Stimulated activated CD8-positive, alpha-beta memory T cell treated with anti-CD3 and anti-CD28 coated beads, Interleukin-12 subunit alpha, Interleukin-12 subunit beta, amount 100 ng/mL, for 4 hours (primary cell): ENCODE measurements at regions not wholly inside any gene's neighbourhood (a gene's known extent, or its start where the extent isn't known, plus 50 kb on each side); places are given as distances from the start of the nearest gene placed in this dataset.
"Not testable (repeated sequence)": the region's sequence is repeated elsewhere in the genome, so short reads cannot be mapped to it uniquely, and the experiment has no call there.

Experiments used
- DNase-seq: peaks from one replicate; pipeline ENCODE4 v3.0.0-alpha.2; 2020; ENCODE audit warnings: low read depth

GRCh38 chr2:145745387-145745721, 1225.4 kb upstream of the ZEB2 start:
- not testable (repeated sequence) for DNase-seq

GRCh38 chr2:145744541-145745386, 1224.8 kb upstream of the ZEB2 start:
- no peak for DNase-seq

DNA sequence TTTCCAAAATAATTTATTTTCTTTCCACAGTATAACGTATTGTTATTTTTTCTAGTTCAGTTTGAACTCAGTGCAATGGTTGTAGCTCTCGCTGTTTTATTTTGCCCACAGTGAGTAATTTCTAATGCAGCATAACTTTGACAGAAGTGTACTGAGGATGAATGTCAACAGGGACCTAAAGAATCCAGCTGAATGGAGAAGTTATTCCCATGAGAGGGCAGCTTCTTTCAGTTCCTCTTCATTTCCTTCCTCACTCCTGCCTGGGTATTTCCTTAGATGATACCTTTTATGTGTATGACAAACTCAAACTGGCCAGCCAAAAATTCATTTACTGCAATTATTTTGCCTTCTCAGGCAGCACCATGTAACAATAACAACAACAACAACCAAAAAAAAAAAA, 1223.1 kb upstream of the ZEB2 start:
- DNase-seq = no peak

DNA sequence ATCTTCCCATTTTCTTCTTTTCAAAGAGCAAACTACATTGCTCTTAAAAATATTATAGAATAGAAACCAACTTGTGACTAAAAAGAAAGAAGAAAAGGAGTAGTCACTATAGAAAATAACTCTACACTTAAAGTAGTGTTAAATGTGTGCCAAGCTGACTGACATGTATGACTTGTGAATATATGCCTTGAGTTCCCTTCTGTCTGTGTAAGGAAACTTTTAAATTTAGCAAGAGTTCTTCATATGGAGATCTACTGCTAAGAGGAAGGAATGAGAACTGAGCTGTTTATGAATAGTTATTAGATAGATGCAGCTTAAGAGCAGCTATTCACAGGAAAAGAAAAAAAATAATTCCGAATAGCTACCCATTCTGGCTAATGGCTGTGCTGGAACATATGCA, 1221.7 kb upstream of the ZEB2 start:
- no peak for DNase-seq

DNA sequence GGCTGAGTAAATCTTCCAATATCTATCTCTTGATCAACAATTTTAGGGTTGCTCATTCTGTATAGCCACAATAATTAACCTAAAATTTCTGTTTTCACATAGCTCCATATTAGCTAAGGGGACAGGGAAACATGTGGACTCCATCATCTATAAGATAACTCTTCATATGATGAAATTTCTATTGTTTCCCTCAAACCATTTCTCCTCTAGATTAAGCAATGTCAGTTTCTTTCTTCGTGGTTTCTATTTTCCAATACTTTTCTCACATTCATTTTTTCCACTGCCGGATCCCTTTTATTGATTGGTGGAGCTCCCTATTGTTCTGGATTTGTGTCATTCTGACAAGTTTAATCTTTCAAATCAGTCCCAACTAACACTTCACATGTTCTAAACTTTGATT, 1221.3 kb upstream of the ZEB2 start:
- DNase-seq = no peak

GRCh38 chr2:145740302-145740701, 1220.4 kb upstream of the ZEB2 start:
- no peak for DNase-seq

- no peak for DNase-seq
Observed at GRCh38 chr2:145739681-145740080, 1219.8 kb upstream of the ZEB2 start.

GRCh38 chr2:145736871-145737270, 1217.0 kb upstream of the ZEB2 start:
- no peak for DNase-seq

- DNase-seq = no peak
Observed at GRCh38 chr2:145731467-145731866, 1211.5 kb upstream of the ZEB2 start.

GRCh38 chr2:145729993-145730770, 1210.3 kb upstream of the ZEB2 start:
- no peak for DNase-seq

GRCh38 chr2:145729481-145729880, 1209.6 kb upstream of the ZEB2 start:
- no peak for DNase-seq

- DNase-seq = no peak
Observed at GRCh38 chr2:145728511-145728910, 1208.6 kb upstream of the ZEB2 start.

DNA sequence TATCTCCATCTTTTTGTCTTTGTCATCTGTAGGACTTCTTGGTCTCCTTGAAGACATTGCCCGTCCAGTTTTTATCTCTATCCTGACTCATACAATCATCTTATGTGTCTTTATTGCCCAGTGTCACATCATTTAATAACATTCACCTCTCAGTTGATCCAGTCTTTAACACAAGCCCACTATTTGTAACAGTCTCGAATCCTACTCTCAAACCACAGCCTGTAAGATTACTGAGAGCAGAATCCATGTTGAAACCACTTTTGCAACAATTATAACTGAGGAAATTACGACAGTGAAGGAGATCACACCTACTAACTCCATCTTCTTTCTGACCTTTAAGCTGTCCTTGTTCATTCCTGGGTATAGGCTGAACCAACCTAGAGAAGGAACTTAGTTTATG, 1206.0 kb upstream of the ZEB2 start:
- DNase-seq = no peak

GRCh38 chr2:145724311-145724898, 1204.5 kb upstream of the ZEB2 start:
- DNase-seq = no peak

GRCh38 chr2:145723872-145724271, 1204.0 kb upstream of the ZEB2 start:
- DNase-seq = no peak

GRCh38 chr2:145721681-145722080, 1201.8 kb upstream of the ZEB2 start:
- no peak for DNase-seq

DNA sequence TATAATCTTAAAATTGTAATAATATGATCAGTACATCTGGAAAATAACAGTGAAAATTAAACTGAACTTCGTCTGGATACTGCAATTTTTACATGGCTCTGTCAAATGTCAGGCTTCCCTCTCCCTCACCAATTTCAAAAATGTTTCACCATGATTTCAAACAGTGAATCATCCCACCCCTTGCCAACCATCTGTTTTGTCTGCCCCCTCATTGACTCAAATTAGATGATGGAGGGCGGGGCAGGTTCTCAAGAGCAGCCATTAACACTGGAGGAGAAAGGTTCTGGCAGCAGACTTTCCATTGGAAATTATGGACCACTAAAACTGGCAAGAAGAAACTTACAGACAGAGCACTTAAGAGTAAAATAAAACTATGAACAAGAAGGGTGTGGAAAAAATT, 1195.7 kb upstream of the ZEB2 start:
- no peak for DNase-seq

- DNase-seq = no peak
Observed at GRCh38 chr2:145710303-145710702, 1190.4 kb upstream of the ZEB2 start.

DNA sequence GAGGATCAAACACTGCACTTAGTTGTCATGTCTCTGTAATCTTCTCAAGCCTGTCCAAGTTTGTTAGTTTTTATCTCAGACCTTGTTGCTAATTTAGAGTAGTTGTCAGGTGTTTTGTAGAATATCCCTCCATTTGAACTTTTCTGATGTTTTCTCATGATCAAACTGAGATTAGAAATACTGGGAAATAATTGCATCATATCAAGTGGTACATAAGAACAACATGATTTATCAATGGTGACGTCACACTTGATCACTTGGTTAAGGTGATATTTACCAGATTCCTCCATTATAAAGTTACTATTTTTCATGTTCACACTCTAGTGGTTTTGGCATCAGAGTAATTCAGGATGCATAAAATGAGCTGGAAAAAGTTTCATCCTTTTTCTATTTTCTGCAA, 1182.4 kb upstream of the ZEB2 start:
- no peak for DNase-seq

DNA sequence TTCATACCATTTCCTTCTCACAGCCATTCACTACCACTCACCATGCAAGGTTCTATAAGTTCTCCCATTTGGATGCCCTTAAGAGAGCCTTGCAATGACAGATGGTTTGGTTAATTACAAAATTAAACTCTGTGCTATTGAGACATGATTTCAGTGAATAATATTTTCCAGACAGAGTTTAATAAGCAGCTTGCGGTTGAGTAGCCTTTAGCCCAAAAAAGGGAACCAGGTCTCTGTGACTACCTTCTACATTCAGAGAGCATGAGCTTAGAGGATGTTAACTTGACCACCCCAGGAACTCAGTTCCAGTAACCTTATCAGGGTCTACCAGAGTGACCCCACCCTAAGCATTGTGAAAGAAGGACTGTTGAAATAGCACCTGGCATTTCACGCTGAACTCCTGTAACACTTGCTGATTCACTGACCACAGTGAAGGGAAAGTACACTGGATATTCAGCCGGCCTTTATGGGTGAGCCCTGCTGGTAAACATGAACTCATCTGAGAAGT, 1173.1 kb upstream of the ZEB2 start:
- DNase-seq = no peak

DNA sequence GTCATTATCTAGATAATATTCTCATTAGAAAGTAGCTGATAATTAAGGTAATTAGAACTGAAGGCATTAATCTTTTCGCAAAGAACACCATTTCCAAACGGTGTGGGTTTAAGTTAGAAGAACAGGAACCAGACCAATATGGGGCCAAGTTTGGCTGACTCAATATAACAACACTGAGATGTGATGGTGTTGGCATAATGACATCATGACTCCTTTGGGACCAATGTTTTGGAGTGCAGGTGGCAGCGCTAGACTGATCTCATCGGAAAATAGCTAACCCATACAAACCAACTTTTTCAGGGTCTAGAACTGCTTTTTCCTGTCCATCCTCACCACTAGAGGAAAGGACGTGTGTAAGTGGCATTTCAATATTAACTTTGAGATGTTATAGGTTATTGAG, 1171.7 kb upstream of the ZEB2 start:
- no peak for DNase-seq

- DNase-seq = no peak
Observed at GRCh38 chr2:145690183-145690778, 1170.4 kb upstream of the ZEB2 start.

- no peak for DNase-seq
Observed at GRCh38 chr2:145689277-145689676, 1169.4 kb upstream of the ZEB2 start.
